Progenitor cell of endocrine pancreas (in vitro differentiated cells): ENCODE measurements at regions not wholly inside any gene's neighbourhood (a gene's known extent, or its start where the extent isn't known, plus 50 kb on each side); places are given as distances from the start of the nearest gene placed in this dataset.

Experiments
- DNase-seq: peaks from one replicate; pipeline ENCODE4 v3.0.0; 2021; ENCODE audit warnings: low spot score; ENCODE audit not compliant: unreplicated experiment
- H3K27ac Mint-ChIP-seq: 2 replicates; pipeline ENCODE4 v1.8.0; 2021; ENCODE audit warnings: mild to moderate bottlenecking, moderate library complexity, mixed read lengths
- H3K27me3 Mint-ChIP-seq: 2 replicates; pipeline ENCODE4 v1.8.0; 2021; ENCODE audit warnings: mixed read lengths
- H3K36me3 Mint-ChIP-seq: 2 replicates; pipeline ENCODE4 v1.8.0; 2022; ENCODE audit warnings: mixed read lengths; ENCODE audit not compliant: insufficient read depth
- H3K4me1 Mint-ChIP-seq: 2 replicates; pipeline ENCODE4 v1.8.0; 2021; ENCODE audit warnings: low read depth, mixed read lengths
- H3K4me3 Mint-ChIP-seq: 2 replicates; pipeline ENCODE4 v1.8.0; 2021; ENCODE audit warnings: low read depth, mild to moderate bottlenecking, moderate library complexity, mixed read lengths
- H3K9me3 Mint-ChIP-seq: 2 replicates; pipeline ENCODE4 v1.8.0; 2021; ENCODE audit warnings: low read depth, mixed read lengths
- CTCF ChIP-seq: fragments of 200-600 bp; sonication (generic); IDR thresholded peaks from one replicate; pipeline ENCODE4 v1.5.0; 2021; ENCODE audit warnings: antibody characterized with exemption, mild to moderate bottlenecking; ENCODE audit not compliant: unreplicated experiment

- peak; percentile 69 for TF ChIP-seq CTCF
Observed at GRCh38 chr4:131091896-131092295, 1995.9 kb downstream of the C4orf33 start.

GRCh38 chr4:131093303-131093702 is 1997.4 kb downstream of the C4orf33 start:
- Mint-ChIP-seq H3K4me1 (no peaks in the 10 kb centered on the region), H3K4me3 (no peak overlapping the region), H3K27ac (no peak overlapping the region), H3K9me3 (no peaks in the 10 kb centered on the region), H3K36me3 (no peaks in the 10 kb centered on the region), H3K27me3 (no peaks in the 10 kb centered on the region)
- DNase-seq, result no peak
- no peak for TF ChIP-seq CTCF

More at GRCh38 chr4:131091896-131092295, 1995.9 kb downstream of the C4orf33 start:
- no peak for DNase-seq
- Mint-ChIP-seq H3K9me3 (no peaks in the 10 kb centered on the region), H3K4me1 (no peaks in the 10 kb centered on the region), H3K27me3 (no peaks in the 10 kb centered on the region), H3K4me3 (no peak overlapping the region), H3K36me3 (no peaks in the 10 kb centered on the region), H3K27ac (no peak overlapping the region)

GRCh38 chr4:131098976-131099375 is 2003.0 kb downstream of the C4orf33 start:
- Mint-ChIP-seq H3K4me1 (no peaks in the 10 kb centered on the region), H3K27ac (no peak overlapping the region), H3K27me3 (no peaks in the 10 kb centered on the region), H3K4me3 (no peak overlapping the region), H3K36me3 (no peaks in the 10 kb centered on the region), H3K9me3 (peaks cover 7% of the 10 kb centered on the region)
- no peak for TF ChIP-seq CTCF
- no peak for DNase-seq

- Mint-ChIP-seq H3K36me3 (no peaks in the 10 kb centered on the region), H3K27ac (no peak overlapping the region), H3K27me3 (no peaks in the 10 kb centered on the region), H3K4me1 (no peaks in the 10 kb centered on the region), H3K9me3 (peaks cover 4% of the 10 kb centered on the region), H3K4me3 (no peak overlapping the region)
- no peak for DNase-seq
- no peak for TF ChIP-seq CTCF
Observed at GRCh38 chr4:131113273-131113672, 2017.3 kb downstream of the C4orf33 start.

GRCh38 chr4:131113704-131114103 is 2017.8 kb downstream of the C4orf33 start:
- no peaks in the 10 kb centered on the region for H3K36me3 Mint-ChIP-seq
- no peak for DNase-seq
- no peaks in the 10 kb centered on the region for H3K27me3 Mint-ChIP-seq
- no peak overlapping the region for H3K27ac Mint-ChIP-seq
- peaks cover 4% of the 10 kb centered on the region for H3K9me3 Mint-ChIP-seq
- H3K4me3 Mint-ChIP-seq, result no peak overlapping the region
- H3K4me1 Mint-ChIP-seq, result no peaks in the 10 kb centered on the region
- no peak for TF ChIP-seq CTCF
